SK-N-SH (cell line): ENCODE measurements at regions not wholly inside any gene's neighbourhood (a gene's known extent, or its start where the extent isn't known, plus 50 kb on each side); places are given as distances from the start of the nearest gene placed in this dataset.

ENCODE experiments used
- CTCF ChIA-PET: fragments of 300-600, 350-600 bp; formaldehyde crosslinking; extraction: SDS; loops from one replicate; lab custom pipeline; 2021; lab: Yijun Ruan, JAX
- POLR2A ChIA-PET: fragments of 350-600 bp; sonication (Branson Sonifier 250); formaldehyde crosslinking; extraction: SDS; loops from one replicate; lab custom pipeline; 2020; ENCODE audit warnings: antibody characterized with exemption, inconsistent platforms; lab: Yijun Ruan, JAX
- DNase-seq: peaks from one replicate; pipeline ENCODE4 v3.0.0; 2012
- H2AFZ ChIP-seq: fragments of 200-600 bp; sonication (generic); 2 replicates; pipeline ENCODE4 v1.8.1; 2016; ENCODE audit warnings: antibody characterized with exemption, mild to moderate bottlenecking, low read depth
- H3F3A ChIP-seq: fragments of 200-600 bp; sonication (generic); replicated peaks from 2 replicates; pipeline ENCODE3; 2016; ENCODE audit warnings: antibody characterized with exemption, mild to moderate bottlenecking; ENCODE audit not compliant: insufficient read depth
- H3K27ac ChIP-seq, 2 experiments: fragments of 200-500 bp in 1 of 2; fragments of 200-600 bp in 1 of 2; sonication (Bioruptor generic) in 1 of 2; sonication (generic), shearing (Covaris generic) in 1 of 2; 2 replicates each; pipeline versions ENCODE4 v1.5.1 to v1.6.1; 2014 to 2016; ENCODE audit warnings: low read depth in 2 of 2, inconsistent platforms in 1 of 2, low read length in 1 of 2, mild to moderate bottlenecking in 1 of 2, mixed read lengths in 1 of 2
- H3K27me3 ChIP-seq: fragments of 200-600 bp; sonication (generic), shearing (Covaris generic); 2 replicates; pipeline ENCODE4 v1.6.1; 2016; ENCODE audit warnings: mixed run types; ENCODE audit not compliant: insufficient read depth
- H3K36me3 ChIP-seq, 2 experiments: fragments of 200-500 bp in 1 of 2; fragments of 200-600 bp in 1 of 2; sonication (Bioruptor generic) in 1 of 2; sonication (generic) in 1 of 2; replicated peaks in 1 of 2; 2 replicates each; pipeline versions ENCODE3 to v1.5.1; 2014 to 2016; ENCODE audit warnings: low read length in 1 of 2, mild to moderate bottlenecking in 1 of 2; ENCODE audit not compliant: insufficient read depth in 2 of 2, control insufficient read depth in 1 of 2
- H3K4me1 ChIP-seq, 2 experiments: fragments of 200-500 bp in 1 of 2; fragments of 200-600 bp in 1 of 2; sonication (Bioruptor generic) in 1 of 2; sonication (generic), shearing (Covaris generic) in 1 of 2; 2 replicates each; pipeline versions ENCODE4 v1.5.1 to v1.6.1; 2014 to 2016; ENCODE audit warnings: low read depth in 1 of 2, low read length in 1 of 2, mixed run types in 1 of 2; ENCODE audit not compliant: insufficient read depth in 2 of 2, control insufficient read depth in 1 of 2
- H3K4me2 ChIP-seq: fragments of 200-600 bp; sonication (generic), shearing (Covaris generic); 2 replicates; pipeline ENCODE4 v1.6.1; 2017; ENCODE audit warnings: mixed run types
- H3K4me3 ChIP-seq, 2 experiments: fragments of 200-500 bp in 1 of 2; fragments of 200-600 bp in 1 of 2; sonication (Bioruptor generic) in 1 of 2; sonication (generic), shearing (Covaris generic) in 1 of 2; 2 replicates each; pipeline versions ENCODE4 v1.5.1 to v1.8.1; 2014 to 2016; ENCODE audit warnings: low read depth in 2 of 2, inconsistent platforms in 1 of 2, low read length in 1 of 2, mild to moderate bottlenecking in 1 of 2, mixed read lengths in 1 of 2, moderate library complexity in 1 of 2
- H3K79me2 ChIP-seq: fragments of 200-600 bp; sonication (generic); 2 replicates; pipeline ENCODE4 v1.8.1; 2017; ENCODE audit warnings: mild to moderate bottlenecking; ENCODE audit not compliant: insufficient read depth
- H3K9ac ChIP-seq: fragments of 200-600 bp; sonication (generic); 2 replicates; pipeline ENCODE4 v1.6.1; 2017; ENCODE audit warnings: mixed run types
- H3K9me2 ChIP-seq: fragments of 200-600 bp; sonication (generic); 2 replicates; pipeline ENCODE4 v1.6.1; 2017; ENCODE audit warnings: mixed run types
- H3K9me3 ChIP-seq: fragments of 200-600 bp; sonication (generic); 2 replicates; pipeline ENCODE4 v1.6.1; 2017; ENCODE audit warnings: mixed run types, mild to moderate bottlenecking, moderate library complexity
- H4K20me1 ChIP-seq: fragments of 200-600 bp; sonication (generic); 2 replicates; pipeline ENCODE4 v1.6.1; 2017; ENCODE audit warnings: mild to moderate bottlenecking, mixed run types; ENCODE audit not compliant: insufficient read depth
- EP300 ChIP-seq, 2 experiments: IDR thresholded peaks; 2 replicates each; pipeline versions ENCODE4 v1.4.0 to v1.6.1; 2012; ENCODE audit warnings: borderline replicate concordance in 1 of 2, low read depth in 1 of 2, low read length in 1 of 2
- FOXJ3 ChIP-seq: sonication (generic); formaldehyde crosslinking; IDR thresholded peaks from 2 replicates; pipeline ENCODE4 v1.5.1; 2020; ENCODE audit warnings: mild to moderate bottlenecking, missing genetic modification reagents
- FOXM1 ChIP-seq: IDR thresholded peaks from 2 replicates; pipeline ENCODE4 v1.4.0; 2012; ENCODE audit warnings: low read depth, mild to moderate bottlenecking
- GATA2 ChIP-seq: sonication (generic); formaldehyde crosslinking; IDR thresholded peaks from 2 replicates; pipeline ENCODE4 v1.5.0; 2020; ENCODE audit warnings: mild to moderate bottlenecking, missing genetic modification reagents
- MEF2A ChIP-seq: IDR thresholded peaks from 2 replicates; pipeline ENCODE4 v1.4.0; 2012; ENCODE audit warnings: low read depth, borderline replicate concordance
- RAD21 ChIP-seq: IDR thresholded peaks from 2 replicates; pipeline ENCODE4 v1.6.1; 2012; ENCODE audit warnings: mild to moderate bottlenecking, low read length
- RCOR1 ChIP-seq: fragments of 150-350 bp; IDR thresholded peaks from 2 replicates; pipeline ENCODE4 v1.6.1; 2017; ENCODE audit warnings: antibody characterized with exemption, low read length
- TCF12 ChIP-seq: IDR thresholded peaks from 2 replicates; pipeline ENCODE4 v1.4.0; 2012
- TEAD4 ChIP-seq: IDR thresholded peaks from 2 replicates; pipeline ENCODE4 v1.4.0; 2012; ENCODE audit warnings: mild to moderate bottlenecking, borderline replicate concordance; ENCODE audit not compliant: insufficient read depth
- YY1 ChIP-seq: IDR thresholded peaks from 2 replicates; pipeline ENCODE4 v1.4.0; 2012; ENCODE audit warnings: low read depth, mild to moderate bottlenecking
- WGBS: methylation state at CpG from one replicate; pipeline ENCODE4 v1.1.6; 2017; ENCODE audit warnings: low lambda C conversion rate; 5-methylcytosine and 5-hydroxymethylcytosine counted together
- TF ChIP-seq, protein P1 (sequence below): IDR thresholded peaks from 2 replicates; pipeline ENCODE4 v1.6.1; 2012; ENCODE audit warnings: mild to moderate bottlenecking, low read depth, low read length, moderate library complexity
- TF ChIP-seq, protein P2 (sequence below): IDR thresholded peaks from 2 replicates; pipeline ENCODE4 v1.4.0; 2012; ENCODE audit warnings: low read depth
- TF ChIP-seq, protein P3 (sequence below): fragments of 150-350 bp; IDR thresholded peaks from 2 replicates; pipeline ENCODE4 v1.6.1; 2016; ENCODE audit warnings: mild to moderate bottlenecking, low read depth, low read length

DNA sequence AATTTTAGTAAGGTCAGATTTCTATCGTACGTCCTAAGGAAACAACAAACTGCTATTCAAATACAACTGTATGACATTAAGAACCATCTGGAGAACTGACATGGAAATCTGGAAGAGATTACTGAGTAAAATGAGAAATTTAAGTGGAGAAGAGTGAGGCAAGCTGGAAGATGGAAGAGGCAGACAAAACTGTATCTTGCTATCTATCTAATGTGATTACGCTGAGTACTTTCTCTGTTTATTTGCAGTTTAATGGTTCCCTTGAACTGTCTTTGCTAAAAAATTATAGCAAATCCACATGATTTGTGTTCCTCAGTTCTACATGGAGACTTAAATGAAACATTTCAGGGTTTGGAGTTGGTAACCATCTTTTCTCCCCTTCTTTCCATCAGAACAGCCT lies 927.1 kb upstream of the MBL2 start:
- no peak overlapping the region for H2AFZ ChIP-seq
- peak overlapping the region in 1 of 2 experiments; percentile 95; a peak in 2 of 4 replicates for H3K27ac ChIP-seq
- TF ChIP-seq RAD21 (peak; percentile 18; the same call in 1 of the 2 replicates), GATA2 (CRISPR knock-in tag) (peak; percentile 89), FOXJ3 (CRISPR knock-in tag) (peak; percentile 67; the same call in 1 of the 2 replicates), MEF2A (no peak), YY1 (no peak), RCOR1 (peak; percentile 78; the same call in 1 of the 2 replicates), EP300 (IDR thresholded peaks at IDR 0.05; ENCODE audit: borderline replicate concordance in 1 of 2, low read depth in 1 of 2, low read length in 1 of 2) (peak in 1 of 2 experiments; percentile 97; a peak in 2 of 4 replicates), TEAD4 (0 out of 2 replicates have a peak, but pooled peaks have one; percentile 24), FOXM1 (no peak), TCF12 (peak; percentile 54)
- TF ChIP-seq, protein P1, sequence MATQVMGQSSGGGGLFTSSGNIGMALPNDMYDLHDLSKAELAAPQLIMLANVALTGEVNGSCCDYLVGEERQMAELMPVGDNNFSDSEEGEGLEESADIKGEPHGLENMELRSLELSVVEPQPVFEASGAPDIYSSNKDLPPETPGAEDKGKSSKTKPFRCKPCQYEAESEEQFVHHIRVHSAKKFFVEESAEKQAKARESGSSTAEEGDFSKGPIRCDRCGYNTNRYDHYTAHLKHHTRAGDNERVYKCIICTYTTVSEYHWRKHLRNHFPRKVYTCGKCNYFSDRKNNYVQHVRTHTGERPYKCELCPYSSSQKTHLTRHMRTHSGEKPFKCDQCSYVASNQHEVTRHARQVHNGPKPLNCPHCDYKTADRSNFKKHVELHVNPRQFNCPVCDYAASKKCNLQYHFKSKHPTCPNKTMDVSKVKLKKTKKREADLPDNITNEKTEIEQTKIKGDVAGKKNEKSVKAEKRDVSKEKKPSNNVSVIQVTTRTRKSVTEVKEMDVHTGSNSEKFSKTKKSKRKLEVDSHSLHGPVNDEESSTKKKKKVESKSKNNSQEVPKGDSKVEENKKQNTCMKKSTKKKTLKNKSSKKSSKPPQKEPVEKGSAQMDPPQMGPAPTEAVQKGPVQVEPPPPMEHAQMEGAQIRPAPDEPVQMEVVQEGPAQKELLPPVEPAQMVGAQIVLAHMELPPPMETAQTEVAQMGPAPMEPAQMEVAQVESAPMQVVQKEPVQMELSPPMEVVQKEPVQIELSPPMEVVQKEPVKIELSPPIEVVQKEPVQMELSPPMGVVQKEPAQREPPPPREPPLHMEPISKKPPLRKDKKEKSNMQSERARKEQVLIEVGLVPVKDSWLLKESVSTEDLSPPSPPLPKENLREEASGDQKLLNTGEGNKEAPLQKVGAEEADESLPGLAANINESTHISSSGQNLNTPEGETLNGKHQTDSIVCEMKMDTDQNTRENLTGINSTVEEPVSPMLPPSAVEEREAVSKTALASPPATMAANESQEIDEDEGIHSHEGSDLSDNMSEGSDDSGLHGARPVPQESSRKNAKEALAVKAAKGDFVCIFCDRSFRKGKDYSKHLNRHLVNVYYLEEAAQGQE: no peak
- TF ChIP-seq, protein P2, sequence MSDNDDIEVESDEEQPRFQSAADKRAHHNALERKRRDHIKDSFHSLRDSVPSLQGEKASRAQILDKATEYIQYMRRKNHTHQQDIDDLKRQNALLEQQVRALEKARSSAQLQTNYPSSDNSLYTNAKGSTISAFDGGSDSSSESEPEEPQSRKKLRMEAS: no peak
- TF ChIP-seq, protein P3, sequence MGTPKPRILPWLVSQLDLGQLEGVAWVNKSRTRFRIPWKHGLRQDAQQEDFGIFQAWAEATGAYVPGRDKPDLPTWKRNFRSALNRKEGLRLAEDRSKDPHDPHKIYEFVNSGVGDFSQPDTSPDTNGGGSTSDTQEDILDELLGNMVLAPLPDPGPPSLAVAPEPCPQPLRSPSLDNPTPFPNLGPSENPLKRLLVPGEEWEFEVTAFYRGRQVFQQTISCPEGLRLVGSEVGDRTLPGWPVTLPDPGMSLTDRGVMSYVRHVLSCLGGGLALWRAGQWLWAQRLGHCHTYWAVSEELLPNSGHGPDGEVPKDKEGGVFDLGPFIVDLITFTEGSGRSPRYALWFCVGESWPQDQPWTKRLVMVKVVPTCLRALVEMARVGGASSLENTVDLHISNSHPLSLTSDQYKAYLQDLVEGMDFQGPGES: no peak
- TF ChIP-seq, all 33 proteins: peak for 7
- no peak overlapping the region for H3K4me3 ChIP-seq
- no peaks in the 10 kb centered on the region for H3K9me3 ChIP-seq
- no peak overlapping the region for H3K4me2 ChIP-seq
- H3K79me2 ChIP-seq: no peaks in the 10 kb centered on the region
- peak; percentile 52 for DNase-seq
- ChIA-PET POLR2A (no interaction called here), CTCF (interaction anchor here (0.6 to 1.0 kb wide), 2 partner anchors 9 to 1269 kb away, joined by 3 read pairs; no protein-coding TSS in a partner anchor)
- no peaks in the 10 kb centered on the region for H4K20me1 ChIP-seq
- no peaks in the 10 kb centered on the region for H3F3A ChIP-seq
- H3K27me3 ChIP-seq: no peaks in the 10 kb centered on the region
- H3K9me2 ChIP-seq: no peaks in the 10 kb centered on the region
- no peak overlapping the region for H3K9ac ChIP-seq
- peaks cover 0 to 16% of the 10 kb centered on the region in 2 experiments; a peak in 2 of 4 replicates for H3K4me1 ChIP-seq
- H3K36me3 ChIP-seq: no peaks in the 10 kb centered on the region
- WGBS: 21% methylated on average over 3 of the region's 3 CpGs
